ENCODE measurements at regions not wholly inside any gene's neighbourhood (a gene's known extent, or its start where the extent isn't known, plus 50 kb on each side); places are given as distances from the start of the nearest gene placed in this dataset.

DNA sequence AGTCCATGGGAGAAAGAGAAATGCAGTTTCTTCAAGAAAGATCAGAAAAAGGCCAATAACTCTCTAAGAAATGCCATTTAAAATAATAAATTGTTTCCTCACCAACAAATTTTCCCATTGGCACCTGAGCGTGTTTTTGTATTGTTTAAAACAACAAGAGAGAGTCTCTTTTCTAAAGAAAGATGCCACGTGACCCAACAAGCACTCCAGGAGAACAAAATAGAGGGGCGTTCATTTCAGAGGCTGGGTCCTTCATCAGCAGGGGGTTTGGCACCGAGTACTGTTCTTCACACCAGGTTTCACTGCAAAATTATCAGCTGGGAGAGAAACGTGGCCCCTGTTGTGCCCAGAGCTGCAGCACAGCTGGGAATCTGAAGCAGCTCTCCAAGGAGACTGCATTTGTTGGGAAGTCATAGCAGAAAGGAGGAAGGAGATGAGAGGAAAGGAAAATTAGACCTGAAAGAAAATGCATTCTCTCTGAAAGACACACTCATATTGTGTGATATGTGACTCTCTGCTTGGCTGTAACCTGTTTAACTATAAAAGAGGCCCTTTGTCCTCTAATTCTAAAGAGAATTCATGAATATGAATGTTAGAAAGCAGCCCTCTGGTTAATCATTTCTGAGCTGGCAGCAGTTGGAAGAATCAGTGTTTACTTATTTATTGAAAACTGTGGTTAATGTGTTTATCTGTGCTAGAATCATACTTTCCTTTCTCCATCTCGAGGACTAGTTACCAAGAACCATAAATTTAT is 205.3 kb upstream of the CDH20 start:
- BruUV-seq (replicated peaks) = no TSS peak
- 0% methylated on average over 4 of the region's 6 CpGs for WGBS (ENCODE audit: insufficient coverage, low coverage, missing lambda C conversion rate)
- H3K9ac ChIP-seq (ENCODE audit: insufficient read depth in 1 of 2, low read depth in 2 of 2, low read length in 2 of 2) = no peak overlapping the region
- no peaks in the 10 kb centered on the region for H3K27me3 ChIP-seq (ENCODE audit: control insufficient read depth in 2 of 2, insufficient read depth in 2 of 2, low read length in 2 of 2)
- no peak for TF ChIP-seq BCL6 (CRISPR knock-in tag; IDR thresholded peaks at IDR 0.05)
- TF ChIP-seq ZNF609 (CRISPR knock-in tag; IDR thresholded peaks at IDR 0.05; ENCODE audit: borderline replicate concordance) = no peak
- TF ChIP-seq STAT5A (IDR thresholded peaks at IDR 0.05; ENCODE audit: borderline replicate concordance, low read length) = no peak
- TF ChIP-seq HMG20B (CRISPR knock-in tag; IDR thresholded peaks at IDR 0.05) = no peak
- TF ChIP-seq SIN3A (IDR thresholded peaks at IDR 0.05; ENCODE audit: borderline replicate concordance in 2 of 2, control insufficient read depth in 1 of 2, low read depth in 2 of 2, low read length in 2 of 2) = no peak
- TF ChIP-seq U2AF1 (optimal IDR thresholded peaks at IDR 0.05; ENCODE audit: low read depth, low read length) = no peak
- no peak for TF ChIP-seq CTBP1 (IDR thresholded peaks at IDR 0.05; ENCODE audit: borderline replicate concordance)
- TF ChIP-seq MAFK (IDR thresholded peaks at IDR 0.05; ENCODE audit: low read length) = no peak
- TF ChIP-seq RNF2 (IDR thresholded peaks at IDR 0.05) = no peak
- no peak for TF ChIP-seq ZNF347 (CRISPR knock-in tag; IDR thresholded peaks at IDR 0.05; ENCODE audit: low read depth)
- no peaks in the 10 kb centered on the region for H3K36me3 ChIP-seq (ENCODE audit: control insufficient read depth, insufficient read depth, low read length)
- DNase-seq (ENCODE audit: extremely low read depth in 1 of 4, low spot score in 3 of 4) (no peak), ATAC-seq (no peak), FAIRE-seq (no peak)
- CTCF ChIA-PET (ENCODE audit: low intra/inter-chr PET ratio) = no interaction called here
- intact Hi-C loops (cut with micrococcal nuclease) (no loop called here), in situ Hi-C loops (cut with MboI) (no loop called here)
- no peaks in the 10 kb centered on the region for H3K4me1 ChIP-seq (replicated peaks in 1 of 2; ENCODE audit: control insufficient read depth in 2 of 2, insufficient read depth in 2 of 2, low read length in 2 of 2)
- no peaks in the 10 kb centered on the region for H3K9me1 ChIP-seq (ENCODE audit: control insufficient read depth, insufficient read depth, low read length)
- no peaks in the 10 kb centered on the region for H3K9me3 ChIP-seq (replicated peaks; ENCODE audit: control insufficient read depth, insufficient read depth, low read depth, low read length)
- no peaks in the 10 kb centered on the region for H4K20me1 ChIP-seq (replicated peaks; ENCODE audit: control insufficient read depth, insufficient read depth, low read length)
- POLR2A ChIA-PET = no interaction called here
- H2AFZ ChIP-seq (ENCODE audit: low read depth, low read length) = no peak overlapping the region
- no peak overlapping the region for H3K27ac ChIP-seq (ENCODE audit: extremely low read depth, low read depth, low read length)
- no peak overlapping the region for H3K4me3 ChIP-seq
- no peak overlapping the region for H3K4me2 ChIP-seq (ENCODE audit: insufficient read depth, low read length)
- no peaks in the 10 kb centered on the region for H3K79me2 ChIP-seq (ENCODE audit: control insufficient read depth, insufficient read depth, low read length)
